HepG2 (cell line): ENCODE measurements at regions not wholly inside any gene's neighbourhood (a gene's known extent, or its start where the extent isn't known, plus 50 kb on each side); places are given as distances from the start of the nearest gene placed in this dataset.

Source experiments
- ATAC-seq: fragments of 200-7000 bp; cut with Tn5 transposase; 3 replicates; pipeline ENCODE4 v1.9.1; 2020; ENCODE audit warnings: mild to moderate bottlenecking, moderate library complexity
- BruUV-seq: library from RNA; stranded (reverse); fragments of 400-500 nt; replicated peaks from 2 replicates; lab custom pipeline; 2021; lab: Mats Ljungman, UMichigan
- CTCF ChIA-PET: fragments of 300-600 bp; formaldehyde crosslinking; extraction: SDS; loops from one replicate; lab custom pipeline; 2021; ENCODE audit warnings: low total read pairs, inconsistent platforms, low intra/inter-chr PET ratio; lab: Yijun Ruan, JAX
- POLR2A ChIA-PET: fragments of 350-600 bp; sonication (Branson Sonifier 250); formaldehyde crosslinking; loops from one replicate; lab custom pipeline; 2020; ENCODE audit warnings: antibody characterized with exemption, inconsistent platforms; lab: Yijun Ruan, JAX
- DNase-seq: peaks from one replicate; pipeline ENCODE4 v3.0.0-alpha.2; 2015; ENCODE audit warnings: low spot score
- FAIRE-seq: peaks from 3 replicates; lab custom pipeline; 2011; peaks lifted over from hg19 to GRCh38; lab: Jason Lieb, UNC
- H2AFZ ChIP-seq: one replicate; pipeline ENCODE4 v1.6.1; 2011; ENCODE audit warnings: low read length, inconsistent platforms
- H3K27ac ChIP-seq: fragments of 300-600 bp; 3 replicates; pipeline ENCODE4 v1.8.0; 2011; ENCODE audit warnings: mixed run types, mild to moderate bottlenecking, mixed read lengths, low read length, inconsistent platforms; ENCODE audit not compliant: insufficient read depth; ENCODE audit errors: extremely low read length
- H3K27me3 ChIP-seq, 2 experiments: fragments of 200-600 bp in 1 of 2; 2 replicates in 1 of 2; 3 replicates in 1 of 2; pipeline versions ENCODE4 v1.6.0 to v1.8.0; 2011; ENCODE audit warnings: low read length in 2 of 2, mild to moderate bottlenecking in 2 of 2, moderate library complexity in 2 of 2, inconsistent platforms in 1 of 2; ENCODE audit not compliant: insufficient read depth in 2 of 2, control insufficient read depth in 1 of 2
- H3K36me3 ChIP-seq, 2 experiments: fragments of 200-600 bp in 1 of 2; replicated peaks in 1 of 2; 2 replicates in 1 of 2; 3 replicates in 1 of 2; pipeline versions ENCODE4 v1.5.1 to v1.8.0; 2011; ENCODE audit warnings: low read length in 2 of 2, inconsistent platforms in 1 of 2; ENCODE audit not compliant: insufficient read depth in 2 of 2, control insufficient read depth in 1 of 2
- H3K4me1 ChIP-seq: 2 replicates; pipeline ENCODE4 v1.5.1; 2012; ENCODE audit warnings: low read length, inconsistent platforms; ENCODE audit not compliant: insufficient read depth
- H3K4me2 ChIP-seq: 2 replicates; pipeline ENCODE4 v1.6.0; 2011; ENCODE audit warnings: low read depth, low read length, inconsistent platforms
- H3K4me3 ChIP-seq, 3 experiments: fragments of 200-600 bp in 1 of 3; sonication (generic), shearing (Covaris generic) in 1 of 3; replicated peaks in 1 of 3; 2 replicates each; pipeline ENCODE4 v1.5.1; 2011 to 2016; ENCODE audit warnings: low read length in 3 of 3, inconsistent platforms in 2 of 3, low read depth in 2 of 3, mild to moderate bottlenecking in 2 of 3, control low read depth in 1 of 3, mixed read lengths in 1 of 3; ENCODE audit not compliant: insufficient read depth in 1 of 3
- H3K79me2 ChIP-seq: one replicate; pipeline ENCODE4 v1.6.1; 2011; ENCODE audit warnings: low read length, inconsistent platforms; ENCODE audit not compliant: insufficient read depth
- H3K9ac ChIP-seq: 2 replicates; pipeline ENCODE4 v1.6.0; 2011; ENCODE audit warnings: mild to moderate bottlenecking, low read depth, low read length, inconsistent platforms; ENCODE audit not compliant: insufficient read depth
- H3K9me3 ChIP-seq: 2 replicates; pipeline ENCODE4 v1.5.1; 2012; ENCODE audit warnings: mild to moderate bottlenecking, low read length
- H4K20me1 ChIP-seq: 2 replicates; pipeline ENCODE4 v1.6.0; 2011; ENCODE audit warnings: inconsistent platforms, mild to moderate bottlenecking, low read length, moderate library complexity; ENCODE audit not compliant: insufficient read depth
- NFKBIZ ChIP-seq: IDR thresholded peaks from 2 replicates; pipeline ENCODE4 v1.6.1; 2018; ENCODE audit warnings: missing genetic modification reagents, missing compliant biosample characterization
- SMARCC2 ChIP-seq: fragments of 450-650 bp; IDR thresholded peaks from 2 replicates; pipeline ENCODE4 v1.6.1; 2017; ENCODE audit warnings: antibody characterized with exemption, mild to moderate bottlenecking
- ZNF660 ChIP-seq: sonication (generic); formaldehyde crosslinking; IDR thresholded peaks from 2 replicates; pipeline ENCODE4 v1.5.1; 2020; ENCODE audit warnings: mild to moderate bottlenecking, low read depth, missing genetic modification reagents, borderline replicate concordance
- WGBS: methylation state at CpG from one replicate; pipeline ENCODE4 v1.1.6; 2017; ENCODE audit warnings: low lambda C conversion rate; 5-methylcytosine and 5-hydroxymethylcytosine counted together
- in situ Hi-C: cut with HindIII; loops from 2 replicates; pipeline ENCODE4 v1.10.0; 2017; ENCODE audit warnings: low pct_unique_long_range_greater_than_20kb; ENCODE audit not compliant: extremely low pct_ligation_motif_present
- intact Hi-C: fragments of 100-400 bp; cut with micrococcal nuclease; formaldehyde crosslinking; loops from one replicate; pipeline ENCODE4 v1.10.0; 2022; ENCODE audit not compliant: unreplicated experiment

DNA sequence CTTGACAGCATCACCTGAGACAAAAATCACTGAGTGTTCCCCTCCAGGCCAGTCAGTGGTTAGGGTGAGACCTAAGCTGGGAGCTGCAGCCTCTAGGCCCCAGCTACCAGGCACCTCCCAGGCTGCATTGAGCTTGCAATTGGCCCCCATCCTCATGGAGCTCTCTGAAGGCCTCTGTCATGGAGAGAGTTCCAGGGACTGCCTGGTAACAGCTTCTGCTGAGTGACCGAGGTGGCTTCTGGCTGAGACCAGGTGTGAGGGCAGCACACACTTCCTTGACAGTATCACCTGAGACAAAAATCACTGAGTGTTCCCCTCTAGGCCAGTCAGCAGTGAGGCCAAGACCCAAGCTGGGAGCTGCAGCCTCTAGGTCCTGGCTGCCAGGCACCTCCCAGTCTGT, 283.0 kb downstream of the SMOC2 start:
- Histone ChIP-seq H3K9ac (no peak overlapping the region), H3K9me3 (peaks cover 8% of the 10 kb centered on the region; the same call in 1 of the 2 replicates), H3K4me2 (no peak overlapping the region), H3K27ac (no peak overlapping the region), H3K4me1 (no peaks in the 10 kb centered on the region), H3K27me3 (peaks cover under 1 to 36% of the 10 kb centered on the region in 2 experiments; a peak in 3 of 5 replicates), H4K20me1 (no peaks in the 10 kb centered on the region), H2AFZ (no peak overlapping the region), H3K4me3 (no peak overlapping the region), H3K36me3 (no peaks in the 10 kb centered on the region), H3K79me2 (no peaks in the 10 kb centered on the region)
- no CpG with 5 or more reads among the region's 1 CpG for WGBS
- in situ Hi-C loops, result no loop called here
- no peak for DNase-seq
- CTCF ChIA-PET, result no interaction called here
- no TSS peak for BruUV-seq
- TF ChIP-seq ZNF660 (CRISPR knock-in tag), result no peak
- FAIRE-seq, result no peak
- intact Hi-C loops, result no loop called here
- POLR2A ChIA-PET, result no interaction called here
- no peak for ATAC-seq

DNA sequence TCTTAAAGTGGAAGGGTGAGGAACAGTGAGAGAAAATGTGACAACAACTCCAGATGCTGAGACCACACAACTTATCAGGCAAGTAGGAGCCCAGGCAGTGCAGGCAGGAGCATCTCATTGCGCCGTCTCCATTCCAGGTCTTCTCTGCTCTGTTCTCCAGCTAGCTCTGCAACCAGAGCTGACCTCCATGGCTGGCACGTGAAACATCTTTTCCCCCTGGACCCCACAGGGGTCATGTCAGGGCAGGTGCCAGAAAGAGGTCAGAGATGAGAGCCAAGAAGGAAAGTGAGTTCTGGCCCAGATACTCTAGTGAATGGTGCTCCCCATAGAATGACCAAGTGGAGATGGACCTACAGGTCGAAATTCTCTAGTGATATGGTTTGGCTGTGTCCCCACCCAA, 281.4 kb downstream of the SMOC2 start:
- WGBS, result 34% methylated on average over 4 of the region's 4 CpGs
- no peaks in the 10 kb centered on the region for H3K4me1 ChIP-seq
- H3K36me3 ChIP-seq, result no peaks in the 10 kb centered on the region
- H4K20me1 ChIP-seq, result no peaks in the 10 kb centered on the region
- H3K79me2 ChIP-seq, result no peaks in the 10 kb centered on the region
- no peak overlapping the region for H2AFZ ChIP-seq
- intact Hi-C loops (no loop called here), in situ Hi-C loops (no loop called here)
- BruUV-seq, result no TSS peak
- no peak overlapping the region for H3K4me3 ChIP-seq
- DNase-seq, result no peak
- no peak for FAIRE-seq
- TF ChIP-seq SMARCC2, result no peak
- TF ChIP-seq NFKBIZ (CRISPR knock-in tag), result no peak
- H3K27me3 ChIP-seq, result peaks cover 3 to 39% of the 10 kb centered on the region in 2 experiments; a peak in 4 of 5 replicates
- ATAC-seq, result no peak
- POLR2A ChIA-PET, result no interaction called here
- CTCF ChIA-PET, result no interaction called here
- no peak overlapping the region for H3K9ac ChIP-seq
- H3K9me3 ChIP-seq, result peaks cover 8% of the 10 kb centered on the region; the same call in 1 of the 2 replicates
- H3K27ac ChIP-seq, result no peak overlapping the region
- H3K4me2 ChIP-seq, result no peak overlapping the region
